ENCODE measurements at regions not wholly inside any gene's neighbourhood (a gene's known extent, or its start where the extent isn't known, plus 50 kb on each side); places are given as distances from the start of the nearest gene placed in this dataset.

DNA sequence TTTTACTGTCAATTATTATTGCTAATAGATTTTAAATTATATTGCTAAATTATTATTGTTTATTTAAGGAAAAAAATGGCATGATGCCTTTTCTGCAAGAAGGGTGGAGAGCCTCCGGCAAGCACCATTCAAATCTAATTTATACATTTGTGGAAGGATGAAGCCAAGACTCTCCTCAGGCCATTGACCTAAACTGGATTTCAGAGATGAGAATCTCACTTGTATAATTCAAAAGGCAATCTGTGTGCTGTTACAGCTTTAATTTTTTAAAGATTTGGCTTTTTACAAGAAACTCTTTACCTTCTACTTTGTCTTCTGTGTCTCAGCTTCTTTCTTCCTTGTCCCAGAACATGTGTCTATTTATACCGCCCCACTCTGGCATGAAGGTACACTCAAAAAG lies 722.5 kb downstream of the ETS1 start:
- TF ChIP-seq, protein P1, sequence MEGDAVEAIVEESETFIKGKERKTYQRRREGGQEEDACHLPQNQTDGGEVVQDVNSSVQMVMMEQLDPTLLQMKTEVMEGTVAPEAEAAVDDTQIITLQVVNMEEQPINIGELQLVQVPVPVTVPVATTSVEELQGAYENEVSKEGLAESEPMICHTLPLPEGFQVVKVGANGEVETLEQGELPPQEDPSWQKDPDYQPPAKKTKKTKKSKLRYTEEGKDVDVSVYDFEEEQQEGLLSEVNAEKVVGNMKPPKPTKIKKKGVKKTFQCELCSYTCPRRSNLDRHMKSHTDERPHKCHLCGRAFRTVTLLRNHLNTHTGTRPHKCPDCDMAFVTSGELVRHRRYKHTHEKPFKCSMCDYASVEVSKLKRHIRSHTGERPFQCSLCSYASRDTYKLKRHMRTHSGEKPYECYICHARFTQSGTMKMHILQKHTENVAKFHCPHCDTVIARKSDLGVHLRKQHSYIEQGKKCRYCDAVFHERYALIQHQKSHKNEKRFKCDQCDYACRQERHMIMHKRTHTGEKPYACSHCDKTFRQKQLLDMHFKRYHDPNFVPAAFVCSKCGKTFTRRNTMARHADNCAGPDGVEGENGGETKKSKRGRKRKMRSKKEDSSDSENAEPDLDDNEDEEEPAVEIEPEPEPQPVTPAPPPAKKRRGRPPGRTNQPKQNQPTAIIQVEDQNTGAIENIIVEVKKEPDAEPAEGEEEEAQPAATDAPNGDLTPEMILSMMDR (IDR thresholded peaks at IDR 0.05), result no peak
- no peak for TF ChIP-seq POLR2A (IDR thresholded peaks at IDR 0.05)

Measured in body of pancreas (tissue), 4 donors.